ENCODE measurements at regions not wholly inside any gene's neighbourhood (a gene's known extent, or its start where the extent isn't known, plus 50 kb on each side); places are given as distances from the start of the nearest gene placed in this dataset.

GRCh38 chr3:176510097-176510496 lies 687.2 kb downstream of the TBL1XR1 start:
- no peak for DNase-seq (ENCODE audit: extremely low read depth, low read depth)
- no peak for TF ChIP-seq CTCF (IDR thresholded peaks at IDR 0.05; ENCODE audit: low read depth, low read length)

DNA sequence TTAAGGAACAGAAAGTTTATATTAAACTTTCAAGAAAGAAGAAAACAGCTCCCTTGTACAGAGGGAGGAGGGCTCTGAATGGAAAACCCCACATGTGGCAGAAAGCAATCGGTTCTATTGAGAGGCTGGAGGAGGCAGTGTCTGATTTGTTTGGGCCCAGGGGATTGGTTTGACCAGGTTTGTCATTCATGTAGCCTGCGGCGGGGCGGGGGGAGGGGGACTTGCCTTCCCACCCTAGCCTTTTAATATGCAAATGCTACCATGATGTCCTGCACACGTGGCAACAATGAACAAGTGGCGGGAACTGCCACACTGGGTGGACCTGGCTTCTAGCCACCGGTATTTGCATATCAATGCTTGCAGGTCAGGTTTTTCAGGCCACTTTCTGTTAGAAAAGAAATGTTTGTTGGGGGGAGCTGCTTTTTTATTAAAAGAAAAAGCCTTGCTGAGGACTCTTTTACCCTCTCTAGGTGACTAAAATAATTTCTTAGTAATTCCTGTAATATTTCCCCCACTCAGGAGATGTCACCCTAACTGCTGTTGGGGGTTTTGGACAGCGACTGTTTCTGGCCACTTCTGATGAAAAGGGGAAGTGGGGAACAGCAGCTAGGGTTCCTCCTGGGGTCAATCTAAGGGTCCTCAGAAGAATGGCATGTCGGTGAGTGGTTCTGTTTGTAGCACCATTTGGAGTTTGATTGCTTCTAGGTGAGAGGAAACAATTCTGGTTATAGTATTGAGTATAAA lies 691.2 kb downstream of the TBL1XR1 start:
- TF ChIP-seq CTCF (IDR thresholded peaks at IDR 0.05; ENCODE audit: low read depth, low read length), result no peak

GRCh38 chr3:176491084-176491483 lies 706.2 kb downstream of the TBL1XR1 start:
- no peak for DNase-seq (ENCODE audit: extremely low read depth, low read depth)
- TF ChIP-seq CTCF (IDR thresholded peaks at IDR 0.05; ENCODE audit: low read depth, low read length), result no peak

More for the DNA sequence above, 691.2 kb downstream of the TBL1XR1 start:
- DNase-seq (ENCODE audit: extremely low read depth, low read depth), result no peak

DNA sequence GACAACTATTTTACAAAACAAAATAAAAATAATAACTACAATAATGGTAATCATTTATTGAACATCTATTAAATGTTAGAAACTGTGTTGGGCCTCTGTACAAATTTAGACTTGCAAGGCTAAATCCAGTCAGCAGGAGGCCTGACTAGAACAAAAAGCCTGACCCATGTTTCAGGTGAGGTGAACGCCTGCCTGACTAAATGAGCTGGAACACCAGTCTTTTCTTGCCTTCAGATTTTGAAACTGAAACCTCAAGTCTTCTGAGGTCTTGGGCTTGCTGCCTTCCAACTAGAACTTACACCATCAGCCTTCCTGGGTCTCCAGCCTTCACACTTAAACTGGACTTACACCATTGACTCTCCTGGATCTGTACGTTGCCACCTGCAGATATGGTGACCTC lies 706.9 kb downstream of the TBL1XR1 start:
- TF ChIP-seq CTCF (IDR thresholded peaks at IDR 0.05; ENCODE audit: low read depth, low read length), result no peak
- DNase-seq (ENCODE audit: extremely low read depth, low read depth), result no peak

DNA sequence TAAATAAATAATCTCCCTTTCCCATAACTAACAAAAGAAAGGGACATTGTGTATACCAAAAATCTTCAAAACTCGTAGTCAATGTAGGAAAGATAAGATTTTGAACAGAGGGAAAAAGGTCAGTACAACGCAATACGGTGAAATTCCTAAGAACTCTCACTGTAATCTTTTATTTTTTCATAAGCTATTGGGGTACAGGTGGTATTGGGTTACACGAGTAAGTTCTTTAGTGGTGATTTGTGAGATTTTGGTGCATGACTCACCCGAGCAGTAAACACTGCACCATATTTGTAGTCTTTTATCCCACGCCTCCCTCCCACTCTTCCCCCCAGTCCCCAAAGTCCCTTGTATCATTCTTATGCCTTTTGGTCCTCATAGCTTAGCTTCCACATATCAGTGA lies 718.0 kb downstream of the TBL1XR1 start:
- TF ChIP-seq CTCF (IDR thresholded peaks at IDR 0.05; ENCODE audit: low read depth, low read length), result no peak
- no peak for DNase-seq (ENCODE audit: extremely low read depth, low read depth)

GRCh38 chr3:176469694-176470205 lies 727.5 kb downstream of the TBL1XR1 start:
- TF ChIP-seq CTCF (IDR thresholded peaks at IDR 0.05; ENCODE audit: low read depth, low read length), result no peak
- no peak for DNase-seq (ENCODE audit: extremely low read depth, low read depth)

DNA sequence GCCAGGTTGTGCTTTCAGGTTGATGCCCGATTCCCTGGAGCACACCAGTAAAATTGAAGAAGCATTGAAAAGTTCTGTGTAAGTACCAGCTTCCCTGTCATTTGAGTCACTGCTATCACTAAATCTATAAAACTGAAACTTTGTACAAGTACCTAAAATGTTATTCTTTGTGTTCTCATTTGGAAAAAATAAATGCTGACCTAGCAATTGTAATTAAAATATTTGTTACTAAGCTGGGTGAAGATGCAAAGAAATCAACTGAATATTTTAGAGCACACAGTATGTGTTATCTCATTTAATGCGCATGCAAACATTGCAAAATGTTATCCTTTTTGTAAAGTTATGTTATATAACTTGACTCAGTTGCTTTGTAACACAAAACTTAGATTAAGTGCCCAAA lies 733.7 kb downstream of the TBL1XR1 start:
- no peak for TF ChIP-seq CTCF (IDR thresholded peaks at IDR 0.05; ENCODE audit: low read depth, low read length)
- DNase-seq (ENCODE audit: extremely low read depth, low read depth), result no peak

All from AG09319 (cell line).